ENCODE measurements at regions not wholly inside any gene's neighbourhood (a gene's known extent, or its start where the extent isn't known, plus 50 kb on each side); places are given as distances from the start of the nearest gene placed in this dataset.

- DNase-seq (ENCODE audit: low read depth) (no peak), FAIRE-seq (no peak)
- Mint-ChIP-seq H3K27ac (ENCODE audit: unreplicated experiment) (no peak overlapping the region), H3K27me3 (ENCODE audit: low read depth, unreplicated experiment) (peaks cover 49% of the 10 kb centered on the region), H3K4me1 (ENCODE audit: low read depth, unreplicated experiment) (no peaks in the 10 kb centered on the region), H3K9me3 (ENCODE audit: unreplicated experiment) (no peaks in the 10 kb centered on the region), H3K36me3 (ENCODE audit: low read depth, unreplicated experiment) (no peaks in the 10 kb centered on the region), H3K4me3 (ENCODE audit: unreplicated experiment) (no peak overlapping the region)
- Histone ChIP-seq H3K4me2 (ENCODE audit: low read length) (no peak overlapping the region), H3K27me3 (ENCODE audit: insufficient read depth, low read length) (peaks cover 2% of the 10 kb centered on the region), H3K4me1 (ENCODE audit: insufficient read depth, low read length) (no peaks in the 10 kb centered on the region), H3K27ac (ENCODE audit: low read depth, low read length) (no peak overlapping the region), H3K4me3 (ENCODE audit: insufficient read depth, low read depth, low read length) (no peak overlapping the region), H4K20me1 (ENCODE audit: insufficient read depth, low read length) (no peaks in the 10 kb centered on the region), H2AFZ (ENCODE audit: low read depth, low read length) (no peak overlapping the region), H3K79me2 (ENCODE audit: insufficient read depth, low read length) (no peaks in the 10 kb centered on the region), H3K9ac (ENCODE audit: low read length) (no peak overlapping the region), H3K9me3 (ENCODE audit: insufficient read depth, low read depth, low read length) (no peaks in the 10 kb centered on the region), H3K36me3 (ENCODE audit: insufficient read depth, low read length) (no peaks in the 10 kb centered on the region)
- TF ChIP-seq EZH2 (IDR thresholded peaks at IDR 0.05; ENCODE audit: insufficient read depth, low read length), result no peak
- TF ChIP-seq, protein P1, sequence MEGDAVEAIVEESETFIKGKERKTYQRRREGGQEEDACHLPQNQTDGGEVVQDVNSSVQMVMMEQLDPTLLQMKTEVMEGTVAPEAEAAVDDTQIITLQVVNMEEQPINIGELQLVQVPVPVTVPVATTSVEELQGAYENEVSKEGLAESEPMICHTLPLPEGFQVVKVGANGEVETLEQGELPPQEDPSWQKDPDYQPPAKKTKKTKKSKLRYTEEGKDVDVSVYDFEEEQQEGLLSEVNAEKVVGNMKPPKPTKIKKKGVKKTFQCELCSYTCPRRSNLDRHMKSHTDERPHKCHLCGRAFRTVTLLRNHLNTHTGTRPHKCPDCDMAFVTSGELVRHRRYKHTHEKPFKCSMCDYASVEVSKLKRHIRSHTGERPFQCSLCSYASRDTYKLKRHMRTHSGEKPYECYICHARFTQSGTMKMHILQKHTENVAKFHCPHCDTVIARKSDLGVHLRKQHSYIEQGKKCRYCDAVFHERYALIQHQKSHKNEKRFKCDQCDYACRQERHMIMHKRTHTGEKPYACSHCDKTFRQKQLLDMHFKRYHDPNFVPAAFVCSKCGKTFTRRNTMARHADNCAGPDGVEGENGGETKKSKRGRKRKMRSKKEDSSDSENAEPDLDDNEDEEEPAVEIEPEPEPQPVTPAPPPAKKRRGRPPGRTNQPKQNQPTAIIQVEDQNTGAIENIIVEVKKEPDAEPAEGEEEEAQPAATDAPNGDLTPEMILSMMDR (IDR thresholded peaks at IDR 0.05; ENCODE audit: insufficient read depth, low read depth, low read length), result no peak
Observed at GRCh38 chr1:30371888-30372791, 351.2 kb downstream of the MATN1 start.

GRCh38 chr1:30371179-30371788 lies 352.1 kb downstream of the MATN1 start:
- no peak overlapping the region for H3K27ac Mint-ChIP-seq (ENCODE audit: unreplicated experiment)

More at GRCh38 chr1:30371179-30371788, 352.1 kb downstream of the MATN1 start:
- Mint-ChIP-seq H3K36me3 (ENCODE audit: low read depth, unreplicated experiment) (no peaks in the 10 kb centered on the region), H3K4me3 (ENCODE audit: unreplicated experiment) (no peak overlapping the region), H3K4me1 (ENCODE audit: low read depth, unreplicated experiment) (no peaks in the 10 kb centered on the region), H3K27me3 (ENCODE audit: low read depth, unreplicated experiment) (peaks cover 44% of the 10 kb centered on the region), H3K9me3 (ENCODE audit: unreplicated experiment) (no peaks in the 10 kb centered on the region)
- TF ChIP-seq EZH2 (IDR thresholded peaks at IDR 0.05; ENCODE audit: insufficient read depth, low read length), result no peak
- TF ChIP-seq, protein P1 (IDR thresholded peaks at IDR 0.05; ENCODE audit: insufficient read depth, low read depth, low read length), result no peak
- H3K27me3 ChIP-seq (ENCODE audit: insufficient read depth, low read length), result peaks cover 2% of the 10 kb centered on the region
- H3K9ac ChIP-seq (ENCODE audit: low read length), result no peak overlapping the region
- no peaks in the 10 kb centered on the region for H3K36me3 ChIP-seq (ENCODE audit: insufficient read depth, low read length)
- no peaks in the 10 kb centered on the region for H3K79me2 ChIP-seq (ENCODE audit: insufficient read depth, low read length)
- H3K4me2 ChIP-seq (ENCODE audit: low read length), result no peak overlapping the region
- H3K4me1 ChIP-seq (ENCODE audit: insufficient read depth, low read length), result no peaks in the 10 kb centered on the region
- no peak for FAIRE-seq
- H2AFZ ChIP-seq (ENCODE audit: low read depth, low read length), result no peak overlapping the region
- no peak overlapping the region for H3K27ac ChIP-seq (ENCODE audit: low read depth, low read length)
- DNase-seq (ENCODE audit: low read depth), result no peak
- H3K9me3 ChIP-seq (ENCODE audit: insufficient read depth, low read depth, low read length), result no peaks in the 10 kb centered on the region
- H4K20me1 ChIP-seq (ENCODE audit: insufficient read depth, low read length), result no peaks in the 10 kb centered on the region
- H3K4me3 ChIP-seq (ENCODE audit: insufficient read depth, low read depth, low read length), result no peak overlapping the region
